Thyroid gland (tissue), 4 donors: ENCODE measurements at regions not wholly inside any gene's neighbourhood (a gene's known extent, or its start where the extent isn't known, plus 50 kb on each side); places are given as distances from the start of the nearest gene placed in this dataset.

Source experiments
- DNase-seq, 2 donors: peaks; one replicate each; pipeline ENCODE4 v3.0.0-alpha.2; 2019
- H3K27ac ChIP-seq, 3 donors: fragments of 200-600 bp; sonication (generic); 1 replicate in 2 of 3; 2 replicates in 1 of 3; pipeline ENCODE4 v1.5.1; 2016 to 2019; ENCODE audit warnings: mild to moderate bottlenecking in 1 of 3, moderate library complexity in 1 of 3
- H3K27me3 ChIP-seq: fragments of 200-600 bp; sonication (generic); one replicate; pipeline ENCODE4 v1.5.1; 2019
- H3K36me3 ChIP-seq, 2 donors: fragments of 200-600 bp; sonication (generic); one replicate each; pipeline ENCODE4 v1.5.1; 2016 to 2019
- H3K4me1 ChIP-seq, 2 donors: fragments of 200-600 bp; sonication (generic); one replicate each; pipeline ENCODE4 v1.5.1; 2017 to 2019
- H3K4me3 ChIP-seq, 3 donors: fragments of 200-600 bp; sonication (generic); replicated peaks in 1 of 3; 1 replicate in 2 of 3; 2 replicates in 1 of 3; pipeline ENCODE4 v1.5.1; 2016; ENCODE audit warnings: mild to moderate bottlenecking in 1 of 3
- H3K9me3 ChIP-seq: fragments of 200-600 bp; sonication (generic); one replicate; pipeline ENCODE4 v1.5.1; 2017
- POLR2A ChIP-seq, 2 donors: fragments of 450-650 bp; IDR thresholded peaks; one replicate each; pipeline ENCODE4 v1.6.1; 2017; ENCODE audit warnings: antibody characterized with exemption in 2 of 2, mild to moderate bottlenecking in 2 of 2, moderate library complexity in 1 of 2
- WGBS, 2 donors: methylation state at CpG; one replicate each; pipeline ENCODE4 v1.1.5; 2017; 5-methylcytosine and 5-hydroxymethylcytosine counted together
- intact Hi-C: fragments of 100-400 bp; cut with DNase I; formaldehyde crosslinking; loops from one replicate; pipeline ENCODE4 v1.15.1; 2023
- TF ChIP-seq, protein P1 (sequence below), 6 experiments: fragments of 200-600 bp in 3 of 6; fragments of 450-650 bp in 3 of 6; sonication (generic) in 3 of 6; IDR thresholded peaks; one replicate each; pipeline ENCODE4 v1.5.1; 2016 to 2019; ENCODE audit warnings: antibody characterized with exemption in 6 of 6, mild to moderate bottlenecking in 2 of 6, inconsistent platforms in 1 of 6, moderate library complexity in 1 of 6

DNA sequence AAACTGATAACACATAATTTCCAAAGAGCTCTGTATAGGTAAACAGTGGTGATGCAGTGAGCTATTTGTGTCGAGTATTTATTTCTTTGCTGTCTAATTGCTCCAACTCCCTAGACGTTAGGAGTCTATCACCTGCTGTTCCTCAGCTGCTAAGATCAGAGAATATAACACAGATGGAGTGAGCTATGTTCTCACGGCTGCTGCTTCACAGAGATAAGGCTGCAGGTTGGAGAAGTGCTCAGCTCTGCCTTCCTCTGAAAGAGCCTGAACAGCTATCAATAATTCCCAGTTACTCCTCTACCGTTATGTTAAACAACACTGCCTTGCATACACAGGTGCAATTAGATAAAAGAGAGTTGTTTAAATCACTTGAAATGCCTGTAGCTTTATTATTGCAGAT, 103.2 kb upstream of the MDGA2 start:
- Histone ChIP-seq H3K36me3 (no peaks in the 10 kb centered on the region), H3K27ac (no peak overlapping the region), H3K9me3 (no peaks in the 10 kb centered on the region), H3K27me3 (no peaks in the 10 kb centered on the region), H3K4me3 (no peak overlapping the region), H3K4me1 (no peaks in the 10 kb centered on the region)
- 44 to 45% methylated on average over 4 of the region's 4 CpGs for WGBS, 2 donors
- TF ChIP-seq, protein P1, sequence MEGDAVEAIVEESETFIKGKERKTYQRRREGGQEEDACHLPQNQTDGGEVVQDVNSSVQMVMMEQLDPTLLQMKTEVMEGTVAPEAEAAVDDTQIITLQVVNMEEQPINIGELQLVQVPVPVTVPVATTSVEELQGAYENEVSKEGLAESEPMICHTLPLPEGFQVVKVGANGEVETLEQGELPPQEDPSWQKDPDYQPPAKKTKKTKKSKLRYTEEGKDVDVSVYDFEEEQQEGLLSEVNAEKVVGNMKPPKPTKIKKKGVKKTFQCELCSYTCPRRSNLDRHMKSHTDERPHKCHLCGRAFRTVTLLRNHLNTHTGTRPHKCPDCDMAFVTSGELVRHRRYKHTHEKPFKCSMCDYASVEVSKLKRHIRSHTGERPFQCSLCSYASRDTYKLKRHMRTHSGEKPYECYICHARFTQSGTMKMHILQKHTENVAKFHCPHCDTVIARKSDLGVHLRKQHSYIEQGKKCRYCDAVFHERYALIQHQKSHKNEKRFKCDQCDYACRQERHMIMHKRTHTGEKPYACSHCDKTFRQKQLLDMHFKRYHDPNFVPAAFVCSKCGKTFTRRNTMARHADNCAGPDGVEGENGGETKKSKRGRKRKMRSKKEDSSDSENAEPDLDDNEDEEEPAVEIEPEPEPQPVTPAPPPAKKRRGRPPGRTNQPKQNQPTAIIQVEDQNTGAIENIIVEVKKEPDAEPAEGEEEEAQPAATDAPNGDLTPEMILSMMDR (IDR thresholded peaks at IDR 0.05) = no peak
- no peak for TF ChIP-seq POLR2A (IDR thresholded peaks at IDR 0.05)
- no peak for DNase-seq
- intact Hi-C loops = no loop called here

- no peak for TF ChIP-seq POLR2A (IDR thresholded peaks at IDR 0.05)
- TF ChIP-seq, protein P1 (IDR thresholded peaks at IDR 0.05) = no peak
- no peaks in the 10 kb centered on the region for H3K27me3 ChIP-seq
- H3K9me3 ChIP-seq = no peaks in the 10 kb centered on the region
- no peak overlapping the region for H3K4me3 ChIP-seq
- WGBS, 2 donors = 84 to 86% methylated on average over 1 of the region's 1 CpG
- intact Hi-C loops = no loop called here
- no peak for DNase-seq
- no peaks in the 10 kb centered on the region for H3K36me3 ChIP-seq
- no peaks in the 10 kb centered on the region for H3K4me1 ChIP-seq
- H3K27ac ChIP-seq = no peak overlapping the region
Observed at GRCh38 chr14:47772652-47773051, 97.2 kb upstream of the MDGA2 start.

DNA sequence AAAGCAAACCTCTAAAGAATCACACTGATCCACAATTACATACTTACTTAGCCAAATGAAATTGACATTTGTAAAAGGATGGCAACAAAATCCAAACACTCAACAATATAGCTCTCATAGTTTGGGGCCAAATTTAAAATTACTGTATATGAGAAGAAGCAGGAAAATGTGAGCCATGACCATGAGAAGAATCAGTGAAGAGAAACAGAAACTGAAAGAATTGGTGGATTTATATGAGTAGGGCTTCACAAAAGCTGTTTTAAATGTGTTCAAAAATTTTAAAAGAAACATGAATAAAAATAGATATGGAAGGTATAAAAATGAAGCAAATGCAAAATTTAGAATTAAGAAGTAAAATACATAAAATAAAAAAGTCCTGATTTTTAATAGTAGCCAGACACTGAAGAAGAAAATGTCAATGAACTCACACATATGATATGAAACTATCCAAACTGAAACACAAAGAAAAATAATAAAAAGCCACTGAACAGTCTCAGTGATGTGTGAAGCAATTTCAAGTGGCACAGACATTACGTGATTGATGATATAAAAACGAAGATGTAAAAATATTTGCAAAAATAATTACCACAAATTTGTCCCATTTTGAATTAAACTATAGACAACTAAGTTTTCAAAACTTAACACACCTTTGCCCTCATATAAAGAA, 87.9 kb upstream of the MDGA2 start:
- no peak for DNase-seq
- TF ChIP-seq, protein P1 (IDR thresholded peaks at IDR 0.05) = no peak
- no peak for TF ChIP-seq POLR2A (IDR thresholded peaks at IDR 0.05)
- Histone ChIP-seq H3K27ac (no peak overlapping the region), H3K9me3 (no peaks in the 10 kb centered on the region), H3K4me1 (no peaks in the 10 kb centered on the region), H3K27me3 (no peaks in the 10 kb centered on the region), H3K36me3 (no peaks in the 10 kb centered on the region), H3K4me3 (no peak overlapping the region)
- intact Hi-C loops = no loop called here
- 80 to 83% methylated on average over 2 of the region's 2 CpGs for WGBS, 2 donors

DNA sequence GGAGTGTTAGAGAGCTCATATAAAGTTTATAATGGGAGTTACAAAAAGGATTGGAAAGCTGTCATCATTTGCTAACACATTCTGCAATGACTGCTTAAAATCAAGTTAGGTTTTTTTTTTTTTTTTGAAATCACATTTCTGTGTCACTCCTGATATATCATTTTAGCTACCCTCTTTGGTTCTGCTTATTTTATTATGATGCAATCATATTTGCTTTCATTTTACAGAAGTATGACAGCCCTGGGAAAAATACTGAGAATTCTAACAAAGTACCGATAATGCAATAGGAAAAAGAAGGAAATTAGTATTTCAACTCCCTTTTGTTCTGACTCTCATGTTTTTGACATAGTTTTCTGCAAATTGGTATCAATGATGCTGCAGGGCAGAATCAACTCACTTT, 71.6 kb upstream of the MDGA2 start:
- no peak for TF ChIP-seq POLR2A (IDR thresholded peaks at IDR 0.05)
- TF ChIP-seq, protein P1 (IDR thresholded peaks at IDR 0.05) = no peak
- WGBS, 2 donors = 88 to 90% methylated on average over 1 of the region's 1 CpG

GRCh38 chr14:47744155-47744554, 68.8 kb upstream of the MDGA2 start:
- intact Hi-C loops = no loop called here
- Histone ChIP-seq H3K27me3 (no peaks in the 10 kb centered on the region), H3K4me3 (no peak overlapping the region), H3K9me3 (no peaks in the 10 kb centered on the region), H3K4me1 (no peaks in the 10 kb centered on the region), H3K27ac (no peak overlapping the region), H3K36me3 (no peaks in the 10 kb centered on the region)
- TF ChIP-seq, protein P1 (IDR thresholded peaks at IDR 0.05) = no peak
- TF ChIP-seq POLR2A (IDR thresholded peaks at IDR 0.05) = no peak
- 72 to 76% methylated on average over 1 of the region's 1 CpG for WGBS, 2 donors
- DNase-seq = no peak

More for the DNA sequence above, 71.6 kb upstream of the MDGA2 start:
- Histone ChIP-seq H3K4me1 (no peaks in the 10 kb centered on the region), H3K9me3 (no peaks in the 10 kb centered on the region), H3K27ac (no peak overlapping the region), H3K36me3 (no peaks in the 10 kb centered on the region), H3K4me3 (no peak overlapping the region), H3K27me3 (no peaks in the 10 kb centered on the region)
- no peak for DNase-seq
- intact Hi-C loops = no loop called here
